B cell (primary cell): ENCODE measurements at regions not wholly inside any gene's neighbourhood (a gene's known extent, or its start where the extent isn't known, plus 50 kb on each side); places are given as distances from the start of the nearest gene placed in this dataset.

Experiments
- ATAC-seq: fragments of 200-7000 bp; cut with Tn5 transposase; one replicate; pipeline ENCODE4 v1.10.0; 2021; ENCODE audit warnings: low read depth, mild to moderate bottlenecking, moderate number of reproducible peaks, moderate library complexity
- CTCF ChIA-PET: fragments of 350-600 bp; sonication (Branson Sonifier 250); formaldehyde crosslinking; loops from one replicate; lab custom pipeline; 2021; ENCODE audit warnings: antibody characterized with exemption, inconsistent platforms; lab: Charles Lee
- POLR2A ChIA-PET: fragments of 350-600 bp; sonication (Branson Sonifier 250); formaldehyde crosslinking; loops from one replicate; lab custom pipeline; 2021; ENCODE audit warnings: antibody characterized with exemption; lab: Charles Lee
- DNase-seq: peaks from one replicate; pipeline ENCODE4 v3.0.0; 2013
- H2AFZ ChIP-seq: 2 replicates; pipeline ENCODE4 v1.6.1; 2012; ENCODE audit warnings: mild to moderate bottlenecking, low read depth, low read length; ENCODE audit not compliant: insufficient read depth, poor library complexity, severe bottlenecking
- H3K27ac ChIP-seq, 2 donors: 1 replicate in 1 of 2; 2 replicates in 1 of 2; pipeline ENCODE4 v1.5.1; 2012 to 2013; ENCODE audit warnings: low read length in 2 of 2, mild to moderate bottlenecking in 2 of 2, moderate library complexity in 1 of 2
- H3K27me3 ChIP-seq, 4 experiments: fragments of 200-600 bp in 1 of 4; sonication (generic) in 1 of 4; replicated peaks in 1 of 4; 1 replicate in 2 of 4; 2 replicates in 2 of 4; pipeline versions ENCODE4 v1.6.1 to v1.7.0; 2013 to 2016; ENCODE audit warnings: low read length in 3 of 4, mild to moderate bottlenecking in 2 of 4, mixed read lengths in 1 of 4, moderate library complexity in 1 of 4; ENCODE audit not compliant: insufficient read depth in 4 of 4, control insufficient read depth in 3 of 4; ENCODE audit errors: control extremely low read depth in 1 of 4
- H3K36me3 ChIP-seq, 2 experiments: replicated peaks in 1 of 2; 1 replicate in 1 of 2; 2 replicates in 1 of 2; pipeline versions ENCODE4 v1.6.1 to v1.7.1; 2013; ENCODE audit warnings: low read length in 1 of 2; ENCODE audit not compliant: insufficient read depth in 2 of 2, control insufficient read depth in 1 of 2; ENCODE audit errors: control extremely low read depth in 1 of 2, extremely low read depth in 1 of 2
- H3K4me1 ChIP-seq, 2 donors: fragments of 200-600 bp in 1 of 2; sonication (generic) in 1 of 2; 1 replicate in 1 of 2; 2 replicates in 1 of 2; pipeline versions ENCODE4 v1.5.1 to v1.6.1; 2013 to 2017; ENCODE audit warnings: low read length in 2 of 2; ENCODE audit not compliant: control insufficient read depth in 2 of 2, insufficient read depth in 2 of 2
- H3K4me2 ChIP-seq: replicated peaks from 2 replicates; pipeline ENCODE3; 2012; ENCODE audit warnings: mild to moderate bottlenecking, low read depth, low read length; ENCODE audit not compliant: poor library complexity, severe bottlenecking
- H3K4me3 ChIP-seq, 5 experiments: fragments of 200-600 bp in 1 of 5; sonication (generic) in 1 of 5; 1 replicate in 3 of 5; 2 replicates in 2 of 5; pipeline versions ENCODE4 v1.5.1 to v1.7.0; 2011 to 2016; ENCODE audit warnings: low read length in 4 of 5, mild to moderate bottlenecking in 4 of 5, low read depth in 2 of 5, control low read depth in 1 of 5, moderate library complexity in 1 of 5; ENCODE audit not compliant: insufficient read depth in 1 of 5; ENCODE audit errors: control extremely low read depth in 1 of 5, extremely low read depth in 1 of 5
- H3K79me2 ChIP-seq: fragments of 200-600 bp; sonication (generic); one replicate; pipeline ENCODE4 v1.6.0; 2016; ENCODE audit warnings: low read length; ENCODE audit not compliant: control insufficient read depth, insufficient read depth
- H3K9ac ChIP-seq: fragments of 200-600 bp; sonication (generic); 2 replicates; pipeline ENCODE4 v1.6.1; 2017; ENCODE audit warnings: mild to moderate bottlenecking, low read length, moderate library complexity
- H3K9me3 ChIP-seq, 3 donors: one replicate each; pipeline versions ENCODE4 v1.6.1 to v1.7.1; 2013; ENCODE audit warnings: low read length in 2 of 3; ENCODE audit not compliant: control insufficient read depth in 2 of 3, insufficient read depth in 1 of 3; ENCODE audit errors: control extremely low read depth in 1 of 3
- H4K20me1 ChIP-seq: 2 replicates; pipeline ENCODE4 v1.6.0; 2012; ENCODE audit warnings: mild to moderate bottlenecking, low read length; ENCODE audit not compliant: insufficient read depth, control insufficient read depth, poor library complexity, severe bottlenecking
- H3K27ac Mint-ChIP-seq: one replicate; pipeline ENCODE4 v1.8.0; 2021; ENCODE audit warnings: mixed read lengths
- H3K27me3 Mint-ChIP-seq: one replicate; pipeline ENCODE4 v1.8.0; 2021; ENCODE audit warnings: mixed read lengths
- H3K4me1 Mint-ChIP-seq: one replicate; pipeline ENCODE4 v1.8.0; 2021; ENCODE audit warnings: mixed read lengths
- H3K4me3 Mint-ChIP-seq: one replicate; pipeline ENCODE4 v1.8.0; 2021; ENCODE audit warnings: mixed read lengths
- H3K9me3 Mint-ChIP-seq: one replicate; pipeline ENCODE4 v1.8.0; 2022; ENCODE audit warnings: mixed read lengths; ENCODE audit not compliant: insufficient read depth
- CTCF ChIP-seq: fragments of 200-600 bp; IDR thresholded peaks from one replicate; pipeline ENCODE4 v1.8.0; 2022; ENCODE audit warnings: antibody characterized with exemption, mild to moderate bottlenecking
- EZH2 ChIP-seq: IDR thresholded peaks from 2 replicates; pipeline ENCODE4 v1.6.1; 2012; ENCODE audit warnings: borderline replicate concordance, low read depth, mild to moderate bottlenecking, moderate library complexity, low read length; ENCODE audit not compliant: insufficient read depth, poor library complexity, severe bottlenecking
- WGBS: methylation state at CpG from one replicate; pipeline ENCODE4 v1.1.5; 2013; ENCODE audit warnings: missing lambda C conversion rate; ENCODE audit not compliant: insufficient coverage; 5-methylcytosine and 5-hydroxymethylcytosine counted together
- intact Hi-C: fragments of 100-400 bp; cut with micrococcal nuclease; formaldehyde crosslinking; loops from one replicate; pipeline ENCODE4 v1.10.0; 2022

- Histone ChIP-seq H3K36me3 (no peaks in the 10 kb centered on the region), H3K9ac (no peak overlapping the region), H3K27ac (no peak overlapping the region), H2AFZ (no peak overlapping the region), H3K9me3 (peaks cover 0 to 3% (median 0%) of the 10 kb centered on the region in 3 donors), H3K4me1 (no peaks in the 10 kb centered on the region), H3K4me2 (no peak overlapping the region), H3K4me3 (no peak overlapping the region), H3K79me2 (no peaks in the 10 kb centered on the region), H3K27me3 (peaks cover 0 to 4% (median 1%) of the 10 kb centered on the region in 4 experiments), H4K20me1 (no peaks in the 10 kb centered on the region)
- ATAC-seq, result no peak
- Mint-ChIP-seq H3K9me3 (peaks cover 4% of the 10 kb centered on the region), H3K27ac (no peak overlapping the region), H3K27me3 (no peaks in the 10 kb centered on the region), H3K4me3 (no peak overlapping the region), H3K4me1 (no peaks in the 10 kb centered on the region)
- CTCF ChIA-PET, result interaction anchor here (0.6 kb wide), 1 partner anchor 10 kb away, joined by 4 read pairs; no protein-coding TSS in a partner anchor
- POLR2A ChIA-PET, result no interaction called here
- no peak for DNase-seq
- TF ChIP-seq EZH2 (no peak), CTCF (no peak)
- intact Hi-C loops, result no loop called here
- no CpG with 5 or more reads among the region's 3 CpGs for WGBS
Measured at GRCh38 chr15:39285071-39285470, 295.8 kb upstream of the THBS1 start.

GRCh38 chr15:39285663-39286062, 295.2 kb upstream of the THBS1 start:
- no peak overlapping the region for H3K4me3 Mint-ChIP-seq
- no peaks in the 10 kb centered on the region for H3K4me1 Mint-ChIP-seq
- no peak overlapping the region for H3K27ac Mint-ChIP-seq
- H3K36me3 ChIP-seq, result no peaks in the 10 kb centered on the region
- H3K4me1 ChIP-seq, result no peaks in the 10 kb centered on the region
- no peaks in the 10 kb centered on the region for H4K20me1 ChIP-seq
- DNase-seq, result no peak
- intact Hi-C loops, result no loop called here
- TF ChIP-seq EZH2 (no peak), CTCF (no peak)
- H3K27me3 ChIP-seq, result peaks cover 0 to 4% (median 1%) of the 10 kb centered on the region in 4 experiments
- H2AFZ ChIP-seq, result no peak overlapping the region
- no peak overlapping the region for H3K27ac ChIP-seq
- CTCF ChIA-PET, result interaction anchor here (0.6 kb wide), 1 partner anchor 9 kb away, joined by 4 read pairs; no protein-coding TSS in a partner anchor
- H3K4me3 ChIP-seq, result no peak overlapping the region
- H3K27me3 Mint-ChIP-seq, result no peaks in the 10 kb centered on the region
- POLR2A ChIA-PET, result no interaction called here
- no peak overlapping the region for H3K4me2 ChIP-seq
- no peak for ATAC-seq
- no peak overlapping the region for H3K9ac ChIP-seq
- H3K9me3 Mint-ChIP-seq, result peaks cover 4% of the 10 kb centered on the region
- H3K79me2 ChIP-seq, result no peaks in the 10 kb centered on the region
- peaks cover 0 to 3% (median 0%) of the 10 kb centered on the region in 3 donors for H3K9me3 ChIP-seq
